ENCODE measurements at regions not wholly inside any gene's neighbourhood (a gene's known extent, or its start where the extent isn't known, plus 50 kb on each side); places are given as distances from the start of the nearest gene placed in this dataset.

GRCh38 chrX:95893636-95894035, 791.0 kb upstream of the DIAPH2 start:
- TF ChIP-seq TEAD4 (IDR thresholded peaks at IDR 0.05) (no peak), USF1 (IDR thresholded peaks at IDR 0.05) (no peak), MAX (IDR thresholded peaks at IDR 0.05) (no peak), YY1 (IDR thresholded peaks at IDR 0.05; ENCODE audit: low read depth) (no peak), CREB1 (IDR thresholded peaks at IDR 0.05; ENCODE audit: low read depth) (no peak), EP300 (IDR thresholded peaks at IDR 0.05; ENCODE audit: borderline replicate concordance) (no peak), RAD21 (IDR thresholded peaks at IDR 0.05; ENCODE audit: low read depth) (no peak), EGR1 (IDR thresholded peaks at IDR 0.05) (no peak), ZBTB7A (IDR thresholded peaks at IDR 0.05; ENCODE audit: low read depth) (no peak), REST (IDR thresholded peaks at IDR 0.05; ENCODE audit: low read depth) (no peak)

Measured in Ishikawa (cell line).